ENCODE measurements at regions not wholly inside any gene's neighbourhood (a gene's known extent, or its start where the extent isn't known, plus 50 kb on each side); places are given as distances from the start of the nearest gene placed in this dataset.

DNA sequence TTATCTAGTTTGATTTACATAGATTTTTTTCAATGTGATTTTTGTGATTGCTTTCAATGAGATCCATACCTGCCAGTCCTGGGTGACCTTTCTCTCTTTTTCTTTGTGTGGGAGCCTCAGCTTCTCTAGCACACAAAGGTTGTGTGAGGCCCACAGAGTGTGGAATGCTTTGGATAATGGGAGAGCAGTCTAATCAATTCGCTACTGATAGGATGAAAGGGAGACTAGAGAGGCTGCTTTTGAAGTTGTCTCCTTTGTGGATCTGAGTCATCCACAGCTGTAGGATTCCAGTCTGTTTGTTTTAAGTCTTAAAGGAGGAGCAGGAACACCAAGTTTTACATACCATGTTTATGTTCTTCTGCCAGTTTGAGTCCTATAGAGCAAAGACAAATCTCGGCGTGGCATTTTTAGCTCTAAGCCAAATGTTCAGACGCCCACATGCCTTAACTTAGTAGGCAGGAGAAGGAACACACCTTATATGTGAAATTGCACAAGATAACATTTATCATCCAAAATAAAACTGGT, 330.0 kb downstream of the ARL4A start:
- TF ChIP-seq CTCF (IDR thresholded peaks at IDR 0.05; ENCODE audit: low read depth, low read length, missing input control) = no peak
- no peak for TF ChIP-seq JUND (IDR thresholded peaks at IDR 0.05)
- no peak for TF ChIP-seq YY1 (IDR thresholded peaks at IDR 0.05)
- TF ChIP-seq TAF1 (conservative IDR thresholded peaks at IDR 0.05) = no peak

Data from liver (tissue), 3 donors.